Psoas muscle (tissue), 7 donors: ENCODE measurements at regions not wholly inside any gene's neighbourhood (a gene's known extent, or its start where the extent isn't known, plus 50 kb on each side); places are given as distances from the start of the nearest gene placed in this dataset.

Source experiments
- ATAC-seq, 4 donors: fragments of 200-7000 bp; cut with Tn5 transposase; one replicate each; pipeline ENCODE4 v1.9.1; 2020; ENCODE audit warnings: moderate library complexity in 3 of 4, mild to moderate bottlenecking in 2 of 4
- DNase-seq, 2 donors: peaks; one replicate each; pipeline ENCODE4 v3.0.0-alpha.2; 2020
- H3K27ac ChIP-seq: fragments of 200-600 bp; one replicate; pipeline ENCODE4 v1.8.0; 2022
- H3K27me3 ChIP-seq, 3 donors: fragments of 200-600 bp in 1 of 3; one replicate each; pipeline versions ENCODE4 v1.6.1 to v1.8.0; 2013 to 2022; ENCODE audit warnings: low read length in 2 of 3, mild to moderate bottlenecking in 2 of 3, moderate library complexity in 1 of 3; ENCODE audit not compliant: insufficient read depth in 3 of 3
- H3K36me3 ChIP-seq, 2 donors: fragments of 200-600 bp in 1 of 2; one replicate each; pipeline versions ENCODE4 v1.6.1 to v1.8.0; 2013 to 2022; ENCODE audit warnings: low read depth in 1 of 2, mild to moderate bottlenecking in 1 of 2, moderate library complexity in 1 of 2; ENCODE audit not compliant: insufficient read depth in 1 of 2
- H3K4me1 ChIP-seq: fragments of 200-600 bp; one replicate; pipeline ENCODE4 v1.8.0; 2022
- H3K4me3 ChIP-seq: fragments of 200-600 bp; one replicate; pipeline ENCODE4 v1.8.0; 2022; ENCODE audit warnings: mild to moderate bottlenecking
- H3K9me3 ChIP-seq: fragments of 200-600 bp; one replicate; pipeline ENCODE4 v1.8.0; 2022
- CTCF ChIP-seq: fragments of 200-600 bp; IDR thresholded peaks from one replicate; pipeline ENCODE4 v1.8.0; 2022; ENCODE audit warnings: antibody characterized with exemption
- WGBS, 3 donors: extraction: QIAGEN DNeasy Blood & Tissue Kit; methylation state at CpG; one replicate each; pipeline versions ENCODE4 v1.1.6 to v1.1.7; 2013; 5-methylcytosine and 5-hydroxymethylcytosine counted together
- intact Hi-C, 2 donors: fragments of 100-400 bp; cut with DNase I; formaldehyde crosslinking; loops; one replicate each; pipeline versions ENCODE4 v1.11.0 to v1.14.2; 2022
- donor health status: healthy with polysubstance abuse.
- donor health status: DM: no; HTN: no; CAD: no; lungs with moderate emphysema.
- donor health status: Bipolar disorder and iron deficiency.
- donor health status: healthy.
- donor health status: DM: yes; HTN: yes; CAD: no.
- donor health status: DM: no; HTN: no; CAD: no.
- donor health status: DM: yes; HTN: yes; CAD: no.

- intact Hi-C loops, result loop anchor here in 1 of 2 donors (5.0 kb wide), 1 partner anchor 731 kb away; no protein-coding TSS in a partner anchor
- no peaks in the 10 kb centered on the region for H3K36me3 ChIP-seq
- H3K4me1 ChIP-seq, result no peaks in the 10 kb centered on the region
- no peaks in the 10 kb centered on the region for H3K9me3 ChIP-seq
- no peak overlapping the region for H3K27ac ChIP-seq
- WGBS, 3 donors, result 81 to 87% (median 82%) methylated on average over 6 of the region's 6 CpGs
- H3K4me3 ChIP-seq, result no peak overlapping the region
- DNase-seq (no peak), ATAC-seq (no peak)
- TF ChIP-seq CTCF, result no peak
- H3K27me3 ChIP-seq, result peaks cover 0 to 5% (median 0%) of the 10 kb centered on the region in 3 donors
These were observed 725.6 kb upstream of the ID2 start for GRCh38 chr2:7956126-7956689.

GRCh38 chr2:7961550-7961949 lies 720.3 kb upstream of the ID2 start:
- no peaks in the 10 kb centered on the region for H3K36me3 ChIP-seq
- intact Hi-C loops, result no loop called here
- no peak for ATAC-seq

GRCh38 chr2:7962161-7962560 lies 719.7 kb upstream of the ID2 start:
- H3K27ac ChIP-seq, result no peak overlapping the region
- H3K36me3 ChIP-seq, result no peaks in the 10 kb centered on the region
- no peaks in the 10 kb centered on the region for H3K27me3 ChIP-seq
- DNase-seq, result no peak
- H3K9me3 ChIP-seq, result no peaks in the 10 kb centered on the region
- intact Hi-C loops, result no loop called here
- no peaks in the 10 kb centered on the region for H3K4me1 ChIP-seq
- ATAC-seq, result no peak
- WGBS, 3 donors, result 68 to 76% (median 73%) methylated on average over 3 of the region's 3 CpGs
- no peak overlapping the region for H3K4me3 ChIP-seq
- no peak for TF ChIP-seq CTCF

More at GRCh38 chr2:7961550-7961949, 720.3 kb upstream of the ID2 start:
- WGBS, 3 donors, result 50 to 70% (median 67%) methylated on average over 2 of the region's 2 CpGs
- Histone ChIP-seq H3K9me3 (no peaks in the 10 kb centered on the region), H3K4me3 (no peak overlapping the region), H3K27me3 (no peaks in the 10 kb centered on the region), H3K4me1 (no peaks in the 10 kb centered on the region), H3K27ac (no peak overlapping the region)
- no peak for DNase-seq
- TF ChIP-seq CTCF, result no peak

GRCh38 chr2:7963787-7964186 lies 718.1 kb upstream of the ID2 start:
- no peak overlapping the region for H3K27ac ChIP-seq
- H3K4me1 ChIP-seq, result no peaks in the 10 kb centered on the region
- WGBS, 3 donors, result 89 to 95% (median 91%) methylated on average over 4 of the region's 4 CpGs
- no peak for TF ChIP-seq CTCF
- H3K9me3 ChIP-seq, result no peaks in the 10 kb centered on the region
- ATAC-seq (no peak), DNase-seq (no peak)
- no peaks in the 10 kb centered on the region for H3K36me3 ChIP-seq
- no peaks in the 10 kb centered on the region for H3K27me3 ChIP-seq
- no peak overlapping the region for H3K4me3 ChIP-seq
- intact Hi-C loops, result no loop called here

- DNase-seq, result no peak
- ATAC-seq, result no peak
- H3K4me3 ChIP-seq, result no peak overlapping the region
- no peak for TF ChIP-seq CTCF
- H3K36me3 ChIP-seq, result no peaks in the 10 kb centered on the region
- no peaks in the 10 kb centered on the region for H3K9me3 ChIP-seq
- no peaks in the 10 kb centered on the region for H3K27me3 ChIP-seq
- WGBS, 3 donors, result 61 to 81% (median 71%) methylated on average over 3 of the region's 3 CpGs
- intact Hi-C loops, result no loop called here
- H3K27ac ChIP-seq, result no peak overlapping the region
- H3K4me1 ChIP-seq, result no peaks in the 10 kb centered on the region
These were observed 715.8 kb upstream of the ID2 start for GRCh38 chr2:7966032-7966431.
